HFFc6 (cell line): ENCODE measurements at regions not wholly inside any gene's neighbourhood (a gene's known extent, or its start where the extent isn't known, plus 50 kb on each side); places are given as distances from the start of the nearest gene placed in this dataset.

ENCODE experiments used
- DNase-seq: peaks from one replicate; pipeline ENCODE4 v3.0.0-alpha.2; 2018
- H3K27ac Mint-ChIP-seq: 2 replicates; pipeline ENCODE4 v1.8.0; 2020; ENCODE audit warnings: mild to moderate bottlenecking, mixed read lengths
- H3K27me3 Mint-ChIP-seq: 2 replicates; pipeline ENCODE4 v1.8.0; 2021; ENCODE audit warnings: mild to moderate bottlenecking, moderate library complexity, mixed read lengths; ENCODE audit not compliant: insufficient read depth
- H3K36me3 Mint-ChIP-seq: 2 replicates; pipeline ENCODE4 v1.8.0; 2021; ENCODE audit warnings: low read depth, mixed read lengths
- H3K4me1 Mint-ChIP-seq: 2 replicates; pipeline ENCODE4 v1.8.0; 2020; ENCODE audit warnings: low read depth, mixed read lengths
- H3K4me3 Mint-ChIP-seq: 2 replicates; pipeline ENCODE4 v1.8.0; 2020; ENCODE audit warnings: mild to moderate bottlenecking, moderate library complexity, mixed read lengths
- H3K9me3 Mint-ChIP-seq: 2 replicates; pipeline ENCODE4 v1.8.0; 2020; ENCODE audit warnings: mild to moderate bottlenecking, mixed read lengths
- CTCF ChIP-seq: fragments of 200-600 bp; sonication (generic); IDR thresholded peaks from 2 replicates; pipeline ENCODE4 v1.5.0; 2021; ENCODE audit warnings: antibody characterized with exemption, mild to moderate bottlenecking

DNA sequence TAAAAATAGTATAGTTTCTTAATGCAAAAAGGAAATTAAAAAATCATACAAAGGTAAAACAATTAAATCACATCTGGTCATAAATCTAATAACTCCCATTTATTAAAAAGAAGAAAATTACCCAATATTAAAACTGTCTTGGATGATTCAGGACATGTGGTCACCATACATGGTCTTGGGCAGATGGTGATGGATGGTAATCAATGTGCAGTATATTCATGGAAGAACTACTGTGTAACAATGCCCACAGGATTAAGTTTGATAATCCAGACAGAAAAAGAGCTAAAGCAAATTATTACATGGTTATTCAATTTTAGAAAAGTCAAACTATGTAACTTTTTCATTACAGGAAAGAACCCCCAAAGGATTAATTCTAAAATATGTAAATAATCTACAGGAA lies 480.6 kb downstream of the QKI start:
- peaks cover 7% of the 10 kb centered on the region; the same call in 1 of the 2 replicates for H3K9me3 Mint-ChIP-seq
- no peak overlapping the region for H3K27ac Mint-ChIP-seq
- H3K4me3 Mint-ChIP-seq, result no peak overlapping the region
- H3K27me3 Mint-ChIP-seq, result no peaks in the 10 kb centered on the region; the same call in 1 of the 2 replicates
- H3K36me3 Mint-ChIP-seq, result no peaks in the 10 kb centered on the region
- no peaks in the 10 kb centered on the region for H3K4me1 Mint-ChIP-seq
- no peak for TF ChIP-seq CTCF
- no peak for DNase-seq

GRCh38 chr6:163893609-163894189 lies 479.2 kb downstream of the QKI start:
- peaks cover 7% of the 10 kb centered on the region; the same call in 1 of the 2 replicates for H3K9me3 Mint-ChIP-seq
- H3K27ac Mint-ChIP-seq, result no peak overlapping the region
- H3K27me3 Mint-ChIP-seq, result no peaks in the 10 kb centered on the region; the same call in 1 of the 2 replicates
- no peaks in the 10 kb centered on the region for H3K4me1 Mint-ChIP-seq
- no peaks in the 10 kb centered on the region for H3K36me3 Mint-ChIP-seq
- no peak for TF ChIP-seq CTCF
- no peak for DNase-seq
- H3K4me3 Mint-ChIP-seq, result no peak overlapping the region

DNA sequence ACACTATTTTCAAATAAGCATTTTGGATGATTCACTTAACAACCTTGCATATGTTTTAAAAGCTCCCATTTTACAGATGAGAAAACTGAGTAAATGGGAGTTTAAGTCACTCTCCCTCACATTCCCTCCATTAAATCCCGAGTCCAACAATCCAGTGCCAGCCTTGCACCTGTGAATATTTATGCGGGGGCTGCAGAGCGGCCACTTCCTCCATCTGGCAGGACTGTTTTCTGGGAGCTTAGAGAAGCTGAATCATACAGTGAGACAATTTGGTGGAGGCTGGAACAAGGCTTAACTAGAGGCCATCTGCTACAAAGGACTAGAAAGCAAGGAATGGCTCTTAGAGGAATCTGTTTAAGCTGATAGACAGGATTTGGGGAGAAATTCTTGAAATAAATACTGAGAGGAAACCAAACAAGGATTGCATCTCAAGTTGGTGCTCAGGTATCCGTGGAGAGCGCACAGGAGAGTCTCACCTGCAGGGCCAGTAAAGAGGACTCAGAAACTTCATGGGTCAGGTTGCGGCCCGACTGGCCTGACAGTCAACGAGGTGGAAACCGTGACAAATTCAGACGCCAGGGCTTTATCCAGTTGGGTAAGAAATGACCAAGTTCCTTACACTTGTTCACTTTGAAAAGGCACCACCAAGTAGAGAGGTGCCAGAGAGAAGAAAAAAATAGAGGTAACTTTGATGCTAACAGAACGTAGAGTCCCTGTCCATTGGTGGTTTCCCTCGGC lies 478.5 kb downstream of the QKI start:
- Mint-ChIP-seq H3K36me3 (no peaks in the 10 kb centered on the region), H3K9me3 (peaks cover 11% of the 10 kb centered on the region), H3K27me3 (no peaks in the 10 kb centered on the region; the same call in 1 of the 2 replicates), H3K4me1 (no peaks in the 10 kb centered on the region), H3K27ac (no peak overlapping the region), H3K4me3 (no peak overlapping the region)
- TF ChIP-seq CTCF, result no peak
- DNase-seq, result no peak

GRCh38 chr6:163889904-163890514 lies 475.5 kb downstream of the QKI start:
- Mint-ChIP-seq H3K4me1 (no peaks in the 10 kb centered on the region), H3K27ac (no peak overlapping the region), H3K4me3 (no peak overlapping the region), H3K9me3 (peaks cover 7% of the 10 kb centered on the region), H3K27me3 (peaks cover 3% of the 10 kb centered on the region; the same call in 1 of the 2 replicates), H3K36me3 (no peaks in the 10 kb centered on the region)
- no peak for DNase-seq
- no peak for TF ChIP-seq CTCF

DNA sequence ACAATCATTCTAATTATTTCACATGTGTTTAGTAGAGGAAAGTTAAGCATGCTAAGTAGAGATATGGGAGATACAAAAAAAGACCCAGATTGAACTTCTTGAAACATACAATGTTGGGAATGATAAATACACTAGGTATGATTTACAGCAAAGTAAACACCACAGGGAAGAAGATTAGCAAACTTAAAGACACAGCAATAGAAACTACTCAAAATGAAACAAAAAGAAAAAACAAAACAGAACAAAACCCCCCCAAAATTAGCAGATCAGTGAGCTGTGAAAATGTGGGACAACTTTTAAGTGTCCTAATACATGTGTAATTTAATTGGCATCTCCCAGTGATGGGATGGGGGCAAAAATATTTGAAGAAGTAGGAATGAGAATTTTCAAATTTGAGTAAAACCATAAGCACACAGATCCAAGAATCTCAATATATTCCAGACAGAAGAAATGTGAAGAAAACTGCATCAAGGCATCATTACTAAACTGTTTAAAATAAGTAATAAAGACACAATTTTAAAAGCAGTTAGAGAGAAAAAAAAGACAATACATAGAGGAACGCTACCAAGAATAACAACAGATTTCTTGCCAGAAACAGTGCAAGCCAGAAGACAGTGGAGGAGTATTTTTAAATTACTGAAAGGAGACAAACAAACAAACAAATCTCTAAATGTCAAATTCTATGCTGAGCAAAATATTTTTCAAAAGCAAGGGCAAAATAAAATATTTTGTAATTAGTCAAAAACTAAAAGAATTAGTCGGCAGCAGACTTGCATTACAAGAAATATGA lies 473.7 kb downstream of the QKI start:
- Mint-ChIP-seq H3K4me3 (no peak overlapping the region), H3K9me3 (peaks cover 7% of the 10 kb centered on the region), H3K27ac (no peak overlapping the region)

More for the DNA sequence above, 473.7 kb downstream of the QKI start:
- no peak for DNase-seq
- H3K27me3 Mint-ChIP-seq, result peaks cover 3% of the 10 kb centered on the region
- TF ChIP-seq CTCF, result no peak
- no peaks in the 10 kb centered on the region for H3K4me1 Mint-ChIP-seq
- no peaks in the 10 kb centered on the region for H3K36me3 Mint-ChIP-seq
